ENCODE measurements at regions not wholly inside any gene's neighbourhood (a gene's known extent, or its start where the extent isn't known, plus 50 kb on each side); places are given as distances from the start of the nearest gene placed in this dataset.

DNA sequence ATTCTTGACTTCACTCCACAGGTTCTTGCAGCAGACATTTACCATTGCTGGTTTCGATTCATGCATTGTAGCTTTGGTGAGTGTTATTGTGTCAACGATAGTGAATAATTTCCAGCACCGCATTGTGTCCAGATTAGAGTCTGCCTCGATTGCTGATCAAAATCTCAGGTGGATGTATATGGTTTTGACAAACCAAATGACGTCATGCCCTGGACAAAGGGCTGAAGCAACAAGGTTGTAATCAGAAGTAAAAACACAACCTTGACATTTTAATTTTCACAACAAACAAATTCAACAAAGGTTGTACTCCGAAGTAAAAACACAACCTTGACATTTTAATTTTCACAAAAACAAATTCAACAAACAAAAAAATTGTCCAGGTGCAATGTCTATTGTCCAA is 81.1 kb upstream of the WWC2 start:
- Histone ChIP-seq H3K79me2 (ENCODE audit: control insufficient read depth, insufficient read depth, low read length) (no peaks in the 10 kb centered on the region), H3K27ac (ENCODE audit: insufficient read depth, low read length) (no peak overlapping the region), H3K9me3 (ENCODE audit: control insufficient read depth, insufficient read depth, low read depth, low read length) (no peaks in the 10 kb centered on the region), H3K9ac (ENCODE audit: insufficient read depth, low read length) (no peak overlapping the region), H3K27me3 (ENCODE audit: control insufficient read depth, insufficient read depth, low read length) (peaks cover 5% of the 10 kb centered on the region), H2AFZ (ENCODE audit: low read length) (no peak overlapping the region), H3K36me3 (ENCODE audit: control insufficient read depth, insufficient read depth, low read length) (no peaks in the 10 kb centered on the region), H3K4me2 (ENCODE audit: extremely low read depth, insufficient read depth, low read length) (no peak overlapping the region), H4K20me1 (ENCODE audit: control insufficient read depth, extremely low read depth, insufficient read depth, low read length) (no peaks in the 10 kb centered on the region), H3K4me1 (ENCODE audit: control insufficient read depth, extremely low read depth, insufficient read depth, low read length) (no peaks in the 10 kb centered on the region), H3K4me3 (replicated peaks in 1 of 4; ENCODE audit: control extremely low read depth in 1 of 4, insufficient read depth in 1 of 4, low read depth in 3 of 4, low read length in 4 of 4) (no peak overlapping the region)
- TF ChIP-seq, protein P1, sequence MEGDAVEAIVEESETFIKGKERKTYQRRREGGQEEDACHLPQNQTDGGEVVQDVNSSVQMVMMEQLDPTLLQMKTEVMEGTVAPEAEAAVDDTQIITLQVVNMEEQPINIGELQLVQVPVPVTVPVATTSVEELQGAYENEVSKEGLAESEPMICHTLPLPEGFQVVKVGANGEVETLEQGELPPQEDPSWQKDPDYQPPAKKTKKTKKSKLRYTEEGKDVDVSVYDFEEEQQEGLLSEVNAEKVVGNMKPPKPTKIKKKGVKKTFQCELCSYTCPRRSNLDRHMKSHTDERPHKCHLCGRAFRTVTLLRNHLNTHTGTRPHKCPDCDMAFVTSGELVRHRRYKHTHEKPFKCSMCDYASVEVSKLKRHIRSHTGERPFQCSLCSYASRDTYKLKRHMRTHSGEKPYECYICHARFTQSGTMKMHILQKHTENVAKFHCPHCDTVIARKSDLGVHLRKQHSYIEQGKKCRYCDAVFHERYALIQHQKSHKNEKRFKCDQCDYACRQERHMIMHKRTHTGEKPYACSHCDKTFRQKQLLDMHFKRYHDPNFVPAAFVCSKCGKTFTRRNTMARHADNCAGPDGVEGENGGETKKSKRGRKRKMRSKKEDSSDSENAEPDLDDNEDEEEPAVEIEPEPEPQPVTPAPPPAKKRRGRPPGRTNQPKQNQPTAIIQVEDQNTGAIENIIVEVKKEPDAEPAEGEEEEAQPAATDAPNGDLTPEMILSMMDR (conservative IDR thresholded peaks at IDR 0.05 in 1 of 2, IDR thresholded peaks at IDR 0.05 in 1 of 2; ENCODE audit: low read depth in 1 of 2, low read length in 2 of 2): no peak
- TF ChIP-seq EZH2 (IDR thresholded peaks at IDR 0.05; ENCODE audit: low read length, missing control alignments): no peak
- no peak for DNase-seq (ENCODE audit: low read depth in 2 of 2)

- Histone ChIP-seq H3K36me3 (ENCODE audit: control insufficient read depth, insufficient read depth, low read length) (no peaks in the 10 kb centered on the region), H3K4me1 (ENCODE audit: control insufficient read depth, extremely low read depth, insufficient read depth, low read length) (no peaks in the 10 kb centered on the region), H3K4me3 (replicated peaks in 1 of 4; ENCODE audit: control extremely low read depth in 1 of 4, insufficient read depth in 1 of 4, low read depth in 3 of 4, low read length in 4 of 4) (no peak overlapping the region), H3K27me3 (ENCODE audit: control insufficient read depth, insufficient read depth, low read length) (peaks cover 5% of the 10 kb centered on the region), H3K4me2 (ENCODE audit: extremely low read depth, insufficient read depth, low read length) (peak overlapping the region; percentile 15), H2AFZ (ENCODE audit: low read length) (no peak overlapping the region), H3K9me3 (ENCODE audit: control insufficient read depth, insufficient read depth, low read depth, low read length) (no peaks in the 10 kb centered on the region), H3K9ac (ENCODE audit: insufficient read depth, low read length) (no peak overlapping the region), H3K27ac (ENCODE audit: insufficient read depth, low read length) (no peak overlapping the region), H3K79me2 (ENCODE audit: control insufficient read depth, insufficient read depth, low read length) (no peaks in the 10 kb centered on the region), H4K20me1 (ENCODE audit: control insufficient read depth, extremely low read depth, insufficient read depth, low read length) (no peaks in the 10 kb centered on the region)
- TF ChIP-seq EZH2 (IDR thresholded peaks at IDR 0.05; ENCODE audit: low read length, missing control alignments): no peak
- TF ChIP-seq, protein P1 (conservative IDR thresholded peaks at IDR 0.05 in 1 of 2, IDR thresholded peaks at IDR 0.05 in 1 of 2; ENCODE audit: low read depth in 1 of 2, low read length in 2 of 2): no peak
- DNase-seq (ENCODE audit: low read depth in 2 of 2): peak in 1 of 2 donors; percentile 9
Measured at GRCh38 chr4:183014361-183015084, 84.5 kb upstream of the WWC2 start.

GRCh38 chr4:183013730-183014002 is 85.4 kb upstream of the WWC2 start:
- H3K4me3 ChIP-seq (replicated peaks in 1 of 4; ENCODE audit: control extremely low read depth in 1 of 4, insufficient read depth in 1 of 4, low read depth in 3 of 4, low read length in 4 of 4): no peak overlapping the region
- H3K36me3 ChIP-seq (ENCODE audit: control insufficient read depth, insufficient read depth, low read length): no peaks in the 10 kb centered on the region
- H2AFZ ChIP-seq (ENCODE audit: low read length): no peak overlapping the region
- H3K9me3 ChIP-seq (ENCODE audit: control insufficient read depth, insufficient read depth, low read depth, low read length): no peaks in the 10 kb centered on the region
- no peaks in the 10 kb centered on the region for H4K20me1 ChIP-seq (ENCODE audit: control insufficient read depth, extremely low read depth, insufficient read depth, low read length)
- no peak for DNase-seq (ENCODE audit: low read depth in 2 of 2)
- no peak overlapping the region for H3K9ac ChIP-seq (ENCODE audit: insufficient read depth, low read length)
- peaks cover 10% of the 10 kb centered on the region for H3K27me3 ChIP-seq (ENCODE audit: control insufficient read depth, insufficient read depth, low read length)
- no peaks in the 10 kb centered on the region for H3K79me2 ChIP-seq (ENCODE audit: control insufficient read depth, insufficient read depth, low read length)
- TF ChIP-seq, protein P1 (conservative IDR thresholded peaks at IDR 0.05 in 1 of 2, IDR thresholded peaks at IDR 0.05 in 1 of 2; ENCODE audit: low read depth in 1 of 2, low read length in 2 of 2): no peak
- TF ChIP-seq EZH2 (IDR thresholded peaks at IDR 0.05; ENCODE audit: low read length, missing control alignments): no peak
- no peak overlapping the region for H3K27ac ChIP-seq (ENCODE audit: insufficient read depth, low read length)
- H3K4me2 ChIP-seq (ENCODE audit: extremely low read depth, insufficient read depth, low read length): no peak overlapping the region
- H3K4me1 ChIP-seq (ENCODE audit: control insufficient read depth, extremely low read depth, insufficient read depth, low read length): no peaks in the 10 kb centered on the region

Measured in fibroblast of lung (primary cell).